GM18870 (cell line): ENCODE measurements at regions not wholly inside any gene's neighbourhood (a gene's known extent, or its start where the extent isn't known, plus 50 kb on each side); places are given as distances from the start of the nearest gene placed in this dataset.

Source experiments
- ATAC-seq: cut with Tn5 transposase; IDR thresholded peaks from one replicate; pipeline ENCODE4 v1.9.1; 2021; ENCODE audit warnings: moderate library complexity; ENCODE audit not compliant: unreplicated experiment

GRCh38 chrX:23223169-23223568, 111.5 kb upstream of the PTCHD1 start:
- no peak for ATAC-seq

GRCh38 chrX:23228454-23228853, 106.2 kb upstream of the PTCHD1 start:
- ATAC-seq, result no peak

- no peak for ATAC-seq
Measured at GRCh38 chrX:23228950-23229448, 105.7 kb upstream of the PTCHD1 start.

- no peak for ATAC-seq
Measured at GRCh38 chrX:23235051-23235450, 99.6 kb upstream of the PTCHD1 start.

GRCh38 chrX:23246001-23246400, 88.6 kb upstream of the PTCHD1 start:
- no peak for ATAC-seq

GRCh38 chrX:23248187-23248586, 86.5 kb upstream of the PTCHD1 start:
- ATAC-seq, result no peak

- no peak for ATAC-seq
Measured at GRCh38 chrX:23251043-23251442, 83.6 kb upstream of the PTCHD1 start.

GRCh38 chrX:23263892-23264291, 70.8 kb upstream of the PTCHD1 start:
- ATAC-seq, result no peak

GRCh38 chrX:23269923-23270322, 64.7 kb upstream of the PTCHD1 start:
- ATAC-seq, result no peak

GRCh38 chrX:23271026-23271425, 63.6 kb upstream of the PTCHD1 start:
- no peak for ATAC-seq

- ATAC-seq, result no peak
Measured at GRCh38 chrX:23276475-23276874, 58.2 kb upstream of the PTCHD1 start.
